Activated CD8-positive, alpha-beta memory T cell treated with anti-CD3 and anti-CD28 coated beads for 36 hours (primary cell): ENCODE measurements at regions not wholly inside any gene's neighbourhood (a gene's known extent, or its start where the extent isn't known, plus 50 kb on each side); places are given as distances from the start of the nearest gene placed in this dataset.
"Not testable (repeated sequence)": the region's sequence is repeated elsewhere in the genome, so short reads cannot be mapped to it uniquely, and the experiment has no call there.

Experiments used
- CTCF ChIA-PET: fragments of 350-600 bp; sonication (Branson Sonifier 250); formaldehyde crosslinking; loops from one replicate; lab custom pipeline; 2021; ENCODE audit warnings: antibody characterized with exemption; lab: Charles Lee
- POLR2A ChIA-PET: fragments of 350-600 bp; sonication (Branson Sonifier 250); formaldehyde crosslinking; loops from one replicate; lab custom pipeline; 2021; ENCODE audit warnings: antibody characterized with exemption; lab: Charles Lee

DNA sequence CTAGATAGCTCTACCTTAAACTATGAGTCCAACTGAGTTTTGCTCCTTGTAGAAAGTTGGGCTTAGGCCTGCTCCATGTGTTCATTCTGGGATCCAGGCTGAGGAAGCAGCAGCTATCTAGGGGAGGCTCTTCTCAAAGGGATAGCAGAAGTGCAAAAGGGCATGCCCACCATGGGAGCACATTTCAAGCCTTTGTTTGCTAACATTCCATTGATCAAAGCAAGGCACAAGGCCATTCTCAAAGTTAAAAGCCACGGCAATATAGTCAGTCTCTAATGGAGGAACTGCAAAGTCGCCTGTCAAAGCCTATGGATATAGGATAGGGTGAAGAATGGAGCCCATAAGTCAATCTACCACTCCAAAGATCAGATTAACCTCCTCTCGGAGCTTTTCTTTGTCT lies 488.1 kb upstream of the ARX start:
- ChIA-PET POLR2A (no interaction called here), CTCF (no interaction called here)

DNA sequence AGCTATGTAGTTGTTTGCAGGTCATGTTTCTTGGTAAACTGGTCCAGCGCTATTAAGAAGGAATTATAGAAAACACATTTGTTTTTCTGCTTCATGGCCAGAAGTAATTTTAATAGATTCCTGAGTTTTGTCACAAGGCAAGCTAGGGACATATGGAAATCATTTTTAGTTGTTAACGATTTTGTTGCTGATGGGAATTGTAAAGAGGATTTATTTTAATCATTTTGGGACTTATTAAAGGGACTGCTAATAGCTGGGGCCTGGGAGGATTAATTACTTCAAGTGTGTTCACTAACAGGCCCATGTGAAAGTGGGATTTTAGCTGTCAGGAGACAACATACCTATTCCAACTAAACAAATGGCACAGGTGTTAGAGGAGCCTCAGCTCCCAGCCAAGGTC lies 492.0 kb upstream of the ARX start:
- ChIA-PET CTCF (no interaction called here), POLR2A (no interaction called here)

DNA sequence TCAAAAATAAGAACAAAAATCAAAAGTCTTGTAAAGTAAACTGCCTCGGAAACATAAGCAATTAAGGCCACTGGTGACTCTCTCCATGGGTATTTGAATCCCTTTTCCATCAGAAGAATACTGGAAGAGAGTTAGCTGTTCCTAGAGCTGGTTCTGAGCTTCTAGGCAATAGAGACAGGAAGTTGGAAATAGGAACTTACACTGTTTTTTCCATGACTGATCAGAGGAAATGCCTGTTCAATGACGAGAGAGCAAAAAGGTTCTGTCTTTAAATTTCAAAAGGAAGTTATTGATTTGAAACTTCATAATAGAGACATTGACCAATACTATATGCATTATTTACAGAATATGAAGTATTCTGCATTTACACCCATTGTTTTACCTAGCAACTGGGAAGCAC lies 503.5 kb upstream of the ARX start:
- ChIA-PET CTCF (no interaction called here), POLR2A (no interaction called here)

DNA sequence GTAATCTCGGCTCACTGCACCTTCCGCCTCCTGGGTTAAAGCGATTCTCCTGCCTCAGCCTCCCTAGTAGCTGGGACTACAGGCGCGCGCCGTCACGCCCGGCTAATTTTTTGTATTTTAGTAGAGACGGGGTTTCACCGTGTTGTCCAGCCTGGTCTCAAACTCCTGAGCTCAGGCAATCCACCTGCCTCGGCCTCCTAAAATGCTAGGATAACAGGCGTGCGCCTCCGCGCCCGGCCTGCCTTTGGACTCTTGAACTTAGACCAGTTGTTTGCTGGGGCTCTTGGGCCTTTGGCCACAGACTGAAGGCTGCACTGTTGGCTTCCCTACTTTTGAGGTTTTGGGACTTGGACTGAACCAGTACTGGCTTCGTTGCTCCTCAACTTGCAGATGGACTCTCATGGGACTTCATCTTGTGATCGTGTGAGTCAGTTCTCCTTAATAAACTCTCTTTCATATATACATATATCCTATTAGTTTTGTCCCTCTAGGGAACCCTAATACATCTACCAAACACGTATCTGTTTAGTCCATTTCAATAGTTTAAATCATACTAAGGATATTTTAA lies 506.8 kb upstream of the ARX start:
- POLR2A ChIA-PET, CTCF ChIA-PET: not testable (repeated sequence)

DNA sequence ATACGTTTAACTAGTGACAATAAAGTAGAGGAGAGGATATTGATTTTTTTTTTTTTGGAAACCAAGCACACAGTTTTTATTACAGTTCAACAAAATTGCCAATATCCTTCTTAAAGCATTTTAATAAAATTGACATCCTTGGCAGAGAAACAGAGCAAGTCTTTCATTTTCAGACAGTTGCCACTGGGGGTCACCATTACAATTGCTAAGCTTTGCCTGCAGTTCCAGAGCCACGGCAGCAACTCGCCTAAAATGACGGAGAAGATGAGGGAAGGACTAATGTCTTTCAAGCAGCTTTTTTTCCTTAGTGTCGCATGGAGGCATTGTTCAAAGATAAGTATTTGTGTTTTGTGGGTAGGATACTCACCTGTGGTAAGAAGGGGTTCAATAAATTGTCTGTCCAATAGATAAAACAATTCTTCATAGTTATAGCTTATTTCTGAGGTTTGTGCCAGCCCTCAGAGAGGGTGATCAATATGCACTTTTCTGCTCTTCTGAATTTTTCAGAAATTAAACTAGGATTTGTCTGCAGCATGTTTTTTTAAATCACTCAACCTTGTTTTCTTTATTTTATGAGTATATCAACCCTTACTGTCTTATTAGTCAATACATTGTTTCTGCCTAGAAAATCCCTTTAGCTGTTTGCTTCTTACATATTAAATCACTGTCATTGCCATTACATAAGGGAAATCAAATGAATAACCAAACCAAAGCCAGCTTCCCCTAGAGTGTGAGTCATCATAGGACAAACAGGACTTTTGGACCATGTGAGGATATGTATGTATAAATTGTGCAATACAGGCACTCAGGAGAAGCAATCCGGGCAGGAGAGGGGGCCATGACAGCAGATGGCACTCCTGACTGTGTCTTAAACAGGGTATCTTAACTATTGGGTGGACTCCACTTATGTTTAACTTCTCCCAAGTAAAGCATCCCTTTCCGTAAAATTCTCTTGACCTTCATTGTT lies 508.1 kb upstream of the ARX start:
- ChIA-PET CTCF (no interaction called here), POLR2A (no interaction called here)

DNA sequence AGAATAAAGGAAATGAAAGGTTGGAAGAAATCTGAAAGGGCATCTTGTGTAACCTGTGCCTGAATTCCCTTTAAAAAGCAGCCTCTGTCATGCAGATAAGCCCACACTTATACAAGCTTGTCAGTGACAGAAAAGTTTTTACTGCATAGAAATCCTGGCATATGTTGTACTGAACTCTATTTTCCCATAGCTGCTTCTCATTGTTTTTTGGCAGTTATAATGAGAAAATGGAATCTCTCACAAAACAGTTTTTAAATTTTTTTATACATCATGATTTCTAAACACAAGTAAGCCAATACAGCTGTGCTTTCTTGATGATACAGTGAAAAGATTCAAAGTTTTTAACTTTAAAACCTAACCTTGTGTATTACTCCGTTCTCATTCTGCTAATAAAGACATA lies 511.4 kb upstream of the ARX start:
- POLR2A ChIA-PET, result no interaction called here

DNA sequence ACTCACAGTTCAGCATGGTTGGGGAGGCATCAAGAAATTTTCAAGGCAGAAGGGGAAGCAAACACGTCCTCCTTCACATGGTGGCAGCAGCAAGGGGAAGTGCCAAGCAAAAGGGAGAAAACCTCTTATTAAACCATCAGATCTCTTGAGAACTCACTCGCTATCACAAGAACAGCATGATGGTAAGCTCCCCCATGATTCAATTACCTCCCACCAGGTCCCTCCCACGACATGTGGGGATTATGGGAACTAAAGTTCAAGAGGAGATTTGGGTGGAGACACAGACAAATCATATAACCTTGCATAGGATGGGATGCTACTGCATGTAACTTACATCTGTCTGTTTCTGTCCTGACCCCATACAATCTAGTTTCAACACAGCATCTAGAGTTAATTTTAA lies 511.8 kb upstream of the ARX start:
- ChIA-PET POLR2A (no interaction called here), CTCF (no interaction called here)

More for the DNA sequence above, 511.4 kb upstream of the ARX start:
- CTCF ChIA-PET, result no interaction called here

DNA sequence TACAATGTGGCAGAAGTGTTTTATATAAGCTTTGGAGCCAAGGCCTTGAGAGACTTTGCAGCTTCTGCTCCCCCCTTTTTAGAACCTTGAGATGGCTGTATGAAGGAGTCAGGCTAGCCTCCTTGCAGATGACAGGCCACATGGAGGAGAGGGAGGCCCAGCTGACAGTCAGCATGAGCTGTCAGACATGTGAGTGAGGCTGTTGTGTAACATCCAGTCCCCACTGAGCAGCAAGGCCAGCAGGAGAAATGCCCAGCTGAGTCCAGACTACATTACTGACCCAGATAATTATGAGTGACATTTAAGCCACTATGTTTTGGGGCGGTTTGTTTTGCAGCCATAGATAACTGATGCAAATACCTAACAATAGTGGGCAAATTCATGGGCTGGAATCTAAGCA lies 515.3 kb upstream of the ARX start:
- ChIA-PET CTCF (no interaction called here), POLR2A (no interaction called here)

DNA sequence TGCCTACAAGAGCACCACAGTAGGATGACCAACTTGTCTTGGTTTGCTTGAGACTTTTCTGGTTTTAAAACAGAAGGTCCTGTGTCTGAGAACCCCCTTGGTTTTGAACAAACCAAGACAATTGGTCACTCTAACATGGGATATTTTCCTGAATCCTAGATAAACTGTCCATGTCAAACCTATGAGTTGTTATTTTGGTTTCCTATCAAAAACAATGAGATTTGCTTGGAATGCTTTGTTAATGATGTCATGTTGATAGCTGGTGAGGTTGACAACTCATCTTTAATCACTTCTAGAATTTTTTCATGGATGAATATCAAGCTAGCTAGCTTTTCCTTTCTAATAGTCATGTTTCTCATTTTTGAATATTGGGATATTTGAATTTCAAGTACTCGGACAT lies 518.3 kb upstream of the ARX start:
- ChIA-PET CTCF (no interaction called here), POLR2A (no interaction called here)

DNA sequence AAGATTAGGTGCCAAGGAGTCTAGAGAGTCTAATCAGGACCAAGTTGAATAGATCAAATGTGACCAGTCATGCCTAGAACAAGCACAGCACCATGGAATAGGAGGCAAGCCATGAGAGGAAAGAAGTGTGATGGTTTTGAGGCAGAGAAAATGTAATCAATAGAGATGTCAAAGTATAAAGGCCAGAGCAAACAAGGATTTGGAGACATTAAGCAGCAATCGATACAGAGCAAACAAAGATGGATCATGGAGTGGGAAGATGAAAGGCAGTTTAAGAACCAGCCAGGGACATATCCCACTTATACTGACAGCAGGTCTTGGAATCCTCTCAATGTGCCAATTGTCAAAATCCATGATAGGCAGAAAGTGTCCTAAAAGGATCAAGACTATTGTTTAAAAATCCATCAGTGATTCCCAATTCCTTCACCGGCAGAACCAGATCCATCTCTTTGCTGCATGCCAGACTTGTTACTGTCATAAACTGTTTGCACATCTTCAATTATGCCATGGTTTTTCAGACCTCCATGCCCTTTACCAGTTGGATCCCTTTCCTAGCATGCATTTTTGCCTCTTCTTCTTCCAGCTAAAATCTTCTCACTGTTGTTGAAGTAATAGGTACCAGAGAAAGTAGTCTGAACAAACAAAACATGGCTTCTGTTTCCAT lies 520.7 kb upstream of the ARX start:
- ChIA-PET CTCF (no interaction called here), POLR2A (no interaction called here)

DNA sequence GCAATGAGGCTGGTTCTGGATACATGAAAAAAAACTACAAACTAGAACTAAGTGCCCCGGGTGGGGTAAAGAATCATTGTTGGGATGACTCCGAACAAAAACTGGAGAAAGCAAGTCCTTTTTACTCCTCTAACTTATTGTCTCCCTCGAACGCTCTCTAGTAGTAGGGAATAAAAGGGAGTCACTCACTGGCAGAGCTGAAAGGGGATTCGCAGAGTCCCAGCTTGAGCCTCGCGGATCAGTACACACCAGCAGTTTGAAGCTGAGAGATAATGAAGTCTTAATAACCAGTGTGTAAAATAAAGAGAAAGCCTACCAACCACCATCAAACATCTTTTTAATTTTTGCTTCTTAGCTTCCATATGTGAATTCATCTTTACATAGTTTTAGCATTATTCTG lies 521.9 kb upstream of the ARX start:
- CTCF ChIA-PET, result no interaction called here

DNA sequence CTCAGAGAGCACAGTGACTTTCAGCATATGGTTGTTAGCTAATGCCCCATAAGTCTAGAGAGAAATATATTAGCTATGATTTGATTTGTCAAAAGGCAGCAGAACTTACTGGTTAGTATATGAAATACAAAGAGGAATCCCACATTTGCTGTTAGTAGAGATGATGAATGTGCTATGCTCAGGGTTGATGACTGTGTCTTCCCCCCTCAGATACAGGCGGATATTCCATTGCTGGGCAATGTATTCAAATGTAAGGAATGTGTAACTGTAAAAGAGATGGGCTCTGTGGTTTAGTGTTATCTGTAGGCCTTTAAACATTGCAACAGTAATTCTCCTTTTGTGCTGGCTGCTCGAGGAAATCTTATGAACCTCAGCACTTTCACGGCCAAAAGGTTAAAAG lies 528.9 kb upstream of the ARX start:
- POLR2A ChIA-PET, result no interaction called here

More for the DNA sequence above, 521.9 kb upstream of the ARX start:
- POLR2A ChIA-PET, result no interaction called here

DNA sequence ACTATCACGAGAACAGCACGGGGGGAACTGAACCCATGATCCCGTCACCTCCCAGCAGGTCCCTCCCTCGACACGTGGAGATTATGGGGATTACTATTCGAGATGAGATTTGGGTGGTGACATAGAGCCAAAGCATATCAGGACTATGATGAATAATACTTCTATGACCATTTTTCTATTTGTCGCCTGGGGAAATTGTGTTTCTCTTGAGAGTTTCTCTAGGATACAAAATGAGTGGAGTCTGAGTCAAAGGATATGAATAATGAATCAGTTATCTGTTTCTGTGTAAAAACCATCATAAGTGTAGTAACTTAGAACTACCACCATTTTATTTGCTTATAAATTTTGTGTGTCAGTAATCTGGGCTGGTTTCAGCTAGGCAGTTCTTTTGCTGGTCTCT lies 533.0 kb upstream of the ARX start:
- CTCF ChIA-PET, result no interaction called here
- POLR2A ChIA-PET, result no interaction called here

More for the DNA sequence above, 528.9 kb upstream of the ARX start:
- CTCF ChIA-PET, result interaction anchor here (0.6 kb wide), 1 partner anchor 829 kb away, joined by 3 read pairs; no protein-coding TSS in a partner anchor

DNA sequence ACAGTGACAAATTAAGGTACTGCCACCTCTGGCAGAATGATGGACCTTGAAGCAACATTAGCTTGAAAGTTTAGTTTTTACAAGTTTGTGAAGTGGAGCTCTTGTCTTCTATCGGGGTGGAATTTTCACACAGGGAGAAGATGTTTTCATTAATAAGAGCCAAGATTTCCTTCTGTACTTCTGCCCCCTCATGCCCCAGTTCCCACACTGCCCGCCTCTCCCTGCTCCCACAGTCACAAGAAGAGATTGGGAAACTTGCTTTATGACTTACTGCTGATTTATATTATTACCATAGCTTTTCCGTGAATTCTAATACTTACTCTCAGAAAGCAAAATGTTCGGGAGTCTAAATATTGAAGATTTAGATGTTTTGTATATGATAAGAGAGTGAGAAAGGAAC lies 539.8 kb upstream of the ARX start:
- ChIA-PET CTCF (no interaction called here), POLR2A (no interaction called here)

DNA sequence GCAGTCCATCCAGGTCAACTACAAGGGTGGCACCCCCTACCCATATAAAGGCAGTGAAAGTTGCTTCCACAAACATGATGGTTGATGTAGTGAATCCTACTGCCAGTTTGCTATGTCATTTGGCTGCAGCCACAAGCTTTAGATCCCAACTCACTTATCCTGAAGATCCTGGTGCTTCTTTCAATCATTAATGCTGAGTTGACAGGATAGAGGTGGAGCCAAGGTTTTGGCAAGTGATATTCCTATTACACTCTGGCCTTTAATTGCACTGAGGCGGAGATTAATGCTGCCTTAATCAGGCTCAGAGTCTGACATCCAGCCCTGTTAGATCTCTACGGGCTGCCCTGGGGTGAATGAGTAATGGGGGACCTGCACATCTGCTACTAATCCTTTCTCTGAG lies 542.4 kb upstream of the ARX start:
- CTCF ChIA-PET, result no interaction called here
- POLR2A ChIA-PET, result no interaction called here

DNA sequence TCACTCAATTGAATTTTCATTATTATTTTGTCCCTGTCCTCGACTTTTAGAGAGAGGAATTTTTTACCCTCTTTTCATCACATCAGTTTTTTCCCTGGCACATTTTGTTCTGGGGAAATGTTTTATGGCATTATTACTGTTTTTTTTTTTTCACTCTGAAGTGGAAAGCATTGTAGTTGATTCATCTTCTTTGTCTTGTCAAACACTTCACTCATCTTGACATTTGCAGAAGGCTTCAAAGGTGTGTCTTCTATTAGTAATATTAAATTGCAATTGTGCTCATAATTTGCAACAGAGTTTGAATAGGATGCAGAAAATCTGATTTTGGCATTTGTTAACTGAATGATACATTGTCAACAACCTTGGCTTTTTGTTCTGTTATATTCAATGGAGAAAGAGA lies 545.4 kb upstream of the ARX start:
- ChIA-PET POLR2A (no interaction called here), CTCF (no interaction called here)

DNA sequence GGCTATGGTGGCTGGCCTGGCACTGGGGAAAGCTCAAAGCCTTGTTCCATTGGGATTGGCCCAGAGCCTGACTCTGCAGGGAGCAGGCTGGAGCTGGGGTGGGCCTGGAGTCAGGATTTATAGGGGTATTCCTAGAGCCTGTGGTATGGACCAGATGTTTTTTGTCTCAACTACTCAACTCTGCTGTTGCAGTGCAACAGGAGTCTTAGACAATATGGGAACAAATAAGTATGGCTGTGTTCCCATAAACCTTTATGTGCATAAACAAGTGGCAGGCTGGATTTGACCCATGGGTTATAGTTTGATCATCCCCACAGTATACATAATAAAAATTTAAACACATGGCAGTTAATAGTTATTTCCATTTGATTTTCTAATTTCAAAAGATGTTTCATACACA lies 557.9 kb upstream of the ARX start:
- CTCF ChIA-PET, result no interaction called here
- POLR2A ChIA-PET, result no interaction called here

DNA sequence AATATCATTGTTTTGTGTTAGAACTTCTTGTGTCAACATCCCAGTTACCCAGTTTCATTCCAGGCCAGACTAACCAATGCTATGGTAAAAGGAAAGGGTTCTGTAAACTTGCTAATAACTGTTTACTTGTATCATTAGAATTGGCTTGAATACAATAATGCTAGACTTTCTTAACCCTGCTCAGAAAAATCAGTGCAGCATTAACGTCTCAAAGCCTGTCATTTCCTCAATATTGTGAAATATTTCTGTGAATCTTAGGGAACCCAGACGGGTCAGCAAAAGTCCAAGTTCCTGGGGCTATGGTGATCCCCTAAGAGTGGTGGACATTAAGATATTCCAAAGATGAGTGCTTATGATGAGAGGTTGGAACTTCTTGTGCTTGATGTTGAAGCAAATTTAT lies 541.2 kb upstream of the MAGEB18 start:
- ChIA-PET POLR2A (no interaction called here), CTCF (no interaction called here)

DNA sequence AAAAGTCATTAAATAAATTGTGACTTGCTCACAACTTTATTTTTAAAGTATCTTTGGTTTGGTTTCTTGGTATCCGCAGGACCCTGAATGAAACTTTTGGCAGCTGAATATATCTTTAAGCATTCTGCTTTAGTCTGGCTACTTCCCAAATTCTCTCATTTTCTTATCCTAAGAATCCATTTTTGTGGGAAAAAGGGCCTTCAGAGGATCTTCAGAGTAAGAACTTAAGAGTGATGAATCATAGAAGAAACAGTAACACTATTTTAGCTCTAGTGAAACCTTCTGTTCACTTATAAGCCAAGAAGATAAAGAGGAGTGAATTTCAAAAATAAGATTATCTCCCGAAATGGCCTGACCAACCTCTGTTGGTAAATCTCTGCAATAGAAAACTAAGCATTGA lies 540.6 kb upstream of the MAGEB18 start:
- CTCF ChIA-PET, result no interaction called here
- POLR2A ChIA-PET, result no interaction called here

DNA sequence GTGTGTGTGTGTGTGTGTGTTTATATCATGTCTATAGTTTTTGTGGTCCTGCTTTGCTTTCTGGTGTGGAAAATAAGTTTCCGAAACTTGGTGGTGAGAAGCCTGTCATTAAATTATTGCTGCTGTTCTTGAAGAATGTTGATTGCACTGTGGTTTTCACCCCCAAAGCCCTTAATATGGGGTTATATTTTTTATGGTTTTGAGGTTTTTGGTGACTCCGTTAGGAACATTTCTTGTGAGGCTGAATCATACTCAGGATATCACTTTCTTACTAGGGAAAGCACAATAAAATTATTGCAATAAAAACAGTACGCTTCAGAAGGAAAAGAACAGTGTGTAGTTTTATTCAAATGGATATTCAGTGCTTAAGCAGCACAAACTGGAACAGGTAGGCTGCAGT lies 539.1 kb upstream of the MAGEB18 start:
- POLR2A ChIA-PET, result no interaction called here
- CTCF ChIA-PET, result no interaction called here

DNA sequence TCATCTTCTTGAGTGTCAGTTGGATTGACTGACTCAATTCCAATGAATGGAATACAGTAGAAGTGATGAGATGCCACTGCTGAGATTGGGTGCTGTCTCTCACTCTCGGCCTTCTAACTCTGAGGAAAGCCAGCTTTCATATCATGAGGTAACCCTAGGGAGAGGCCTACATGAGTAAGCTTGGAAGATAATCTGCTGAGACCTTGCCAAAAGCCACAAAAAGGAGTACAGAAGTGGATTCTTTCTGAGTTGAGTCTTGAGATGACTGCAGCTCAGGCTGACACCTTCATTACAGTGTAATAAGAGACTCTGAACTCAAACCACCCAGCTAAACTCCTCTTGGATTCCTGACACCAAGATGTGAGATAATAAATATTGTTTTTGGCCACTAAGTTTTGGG lies 537.4 kb upstream of the MAGEB18 start:
- CTCF ChIA-PET, result no interaction called here
- POLR2A ChIA-PET, result no interaction called here
